Fibroblast of lung (primary cell): ENCODE measurements at regions not wholly inside any gene's neighbourhood (a gene's known extent, or its start where the extent isn't known, plus 50 kb on each side); places are given as distances from the start of the nearest gene placed in this dataset.

Experiments used
- DNase-seq, 2 donors: peaks; one replicate each; pipeline versions ENCODE4 v3.0.0 to v3.0.0-alpha.2; 2010; ENCODE audit warnings: low read depth in 2 of 2
- H2AFZ ChIP-seq: 2 replicates; pipeline ENCODE4 v1.5.1; 2012; ENCODE audit warnings: low read length, control low read depth, inconsistent platforms
- H3K27ac ChIP-seq: 2 replicates; pipeline ENCODE4 v1.5.1; 2011; ENCODE audit warnings: low read length, control low read depth; ENCODE audit not compliant: insufficient read depth
- H3K27me3 ChIP-seq: 2 replicates; pipeline ENCODE4 v1.5.1; 2011; ENCODE audit warnings: mild to moderate bottlenecking, low read length; ENCODE audit not compliant: control insufficient read depth, insufficient read depth
- H3K36me3 ChIP-seq: 2 replicates; pipeline ENCODE4 v1.5.1; 2011; ENCODE audit warnings: low read length; ENCODE audit not compliant: control insufficient read depth, insufficient read depth
- H3K4me1 ChIP-seq: 2 replicates; pipeline ENCODE4 v1.5.1; 2011; ENCODE audit warnings: low read length; ENCODE audit not compliant: control insufficient read depth, insufficient read depth; ENCODE audit errors: extremely low read depth
- H3K4me2 ChIP-seq: 2 replicates; pipeline ENCODE4 v1.5.1; 2011; ENCODE audit warnings: low read length, control low read depth; ENCODE audit not compliant: insufficient read depth; ENCODE audit errors: extremely low read depth
- H3K4me3 ChIP-seq, 4 experiments: fragments of 200-600 bp in 1 of 4; sonication (generic) in 1 of 4; replicated peaks in 1 of 4; 2 replicates each; pipeline ENCODE4 v1.5.1; 2011 to 2016; ENCODE audit warnings: low read length in 4 of 4, low read depth in 3 of 4, mild to moderate bottlenecking in 3 of 4, control low read depth in 2 of 4, inconsistent platforms in 1 of 4, mixed read lengths in 1 of 4; ENCODE audit not compliant: insufficient read depth in 1 of 4; ENCODE audit errors: control extremely low read depth in 1 of 4
- H3K79me2 ChIP-seq: 2 replicates; pipeline ENCODE4 v1.5.1; 2012; ENCODE audit warnings: mild to moderate bottlenecking, low read length, inconsistent platforms; ENCODE audit not compliant: control insufficient read depth, insufficient read depth
- H3K9ac ChIP-seq: 2 replicates; pipeline ENCODE4 v1.5.1; 2011; ENCODE audit warnings: mild to moderate bottlenecking, low read length, control low read depth; ENCODE audit not compliant: insufficient read depth
- H3K9me3 ChIP-seq: 2 replicates; pipeline ENCODE4 v1.5.1; 2012; ENCODE audit warnings: low read depth, low read length; ENCODE audit not compliant: control insufficient read depth, insufficient read depth
- H4K20me1 ChIP-seq: 2 replicates; pipeline ENCODE4 v1.5.1; 2011; ENCODE audit warnings: low read length; ENCODE audit not compliant: control insufficient read depth, insufficient read depth; ENCODE audit errors: extremely low read depth
- CTCF ChIP-seq, 2 donors: IDR thresholded peaks in 1 of 2; conservative IDR thresholded peaks in 1 of 2; 1 replicate in 1 of 2; 2 replicates in 1 of 2; pipeline ENCODE4 v1.5.1; 2011 to 2012; ENCODE audit warnings: low read length in 2 of 2, control low read depth in 1 of 2, inconsistent platforms in 1 of 2, low read depth in 1 of 2, mild to moderate bottlenecking in 1 of 2
- EZH2 ChIP-seq: IDR thresholded peaks from 2 replicates; pipeline ENCODE4 v1.5.1; 2012; ENCODE audit warnings: low read length, control low read depth, mild to moderate bottlenecking; ENCODE audit errors: missing control alignments

GRCh38 chr9:14516656-14517055 lies 176.6 kb downstream of the ZDHHC21 start:
- no peaks in the 10 kb centered on the region for H3K27me3 ChIP-seq
- no peak overlapping the region for H3K4me2 ChIP-seq
- H3K9ac ChIP-seq, result no peak overlapping the region

GRCh38 chr9:14515571-14516198 lies 177.5 kb downstream of the ZDHHC21 start:
- Histone ChIP-seq H2AFZ (no peak overlapping the region), H3K4me3 (no peak overlapping the region), H3K36me3 (no peaks in the 10 kb centered on the region), H3K27me3 (no peaks in the 10 kb centered on the region), H3K79me2 (no peaks in the 10 kb centered on the region), H3K9me3 (no peaks in the 10 kb centered on the region), H3K27ac (no peak overlapping the region), H3K9ac (no peak overlapping the region), H3K4me1 (no peaks in the 10 kb centered on the region), H3K4me2 (no peak overlapping the region), H4K20me1 (no peaks in the 10 kb centered on the region)
- peak in 1 of 2 donors; percentile 48 for DNase-seq
- no peak for TF ChIP-seq CTCF (conservative IDR thresholded peaks at IDR 0.05 in 1 of 2, IDR thresholded peaks at IDR 0.05 in 1 of 2; ENCODE audit: low read depth in 1 of 2, low read length in 2 of 2)

More at GRCh38 chr9:14516656-14517055, 176.6 kb downstream of the ZDHHC21 start:
- Histone ChIP-seq H3K79me2 (no peaks in the 10 kb centered on the region), H4K20me1 (no peaks in the 10 kb centered on the region), H3K4me1 (no peaks in the 10 kb centered on the region), H3K27ac (no peak overlapping the region), H3K9me3 (no peaks in the 10 kb centered on the region), H2AFZ (no peak overlapping the region), H3K4me3 (no peak overlapping the region), H3K36me3 (no peaks in the 10 kb centered on the region)
- TF ChIP-seq CTCF (conservative IDR thresholded peaks at IDR 0.05 in 1 of 2, IDR thresholded peaks at IDR 0.05 in 1 of 2; ENCODE audit: low read depth in 1 of 2, low read length in 2 of 2) (no peak), EZH2 (no peak)
- no peak for DNase-seq

GRCh38 chr9:14515049-14515448 lies 178.2 kb downstream of the ZDHHC21 start:
- H3K79me2 ChIP-seq, result no peaks in the 10 kb centered on the region
- no peaks in the 10 kb centered on the region for H4K20me1 ChIP-seq
- H3K4me1 ChIP-seq, result no peaks in the 10 kb centered on the region
- no peak overlapping the region for H2AFZ ChIP-seq
- DNase-seq, result no peak
- no peaks in the 10 kb centered on the region for H3K36me3 ChIP-seq
- H3K9ac ChIP-seq, result no peak overlapping the region
- no peaks in the 10 kb centered on the region for H3K9me3 ChIP-seq
- no peak overlapping the region for H3K4me2 ChIP-seq
- no peak overlapping the region for H3K4me3 ChIP-seq
- TF ChIP-seq CTCF (conservative IDR thresholded peaks at IDR 0.05 in 1 of 2, IDR thresholded peaks at IDR 0.05 in 1 of 2; ENCODE audit: low read depth in 1 of 2, low read length in 2 of 2) (no peak), EZH2 (no peak)
- no peak overlapping the region for H3K27ac ChIP-seq
- H3K27me3 ChIP-seq, result no peaks in the 10 kb centered on the region
